Neutrophil (primary cell): ENCODE measurements at regions not wholly inside any gene's neighbourhood (a gene's known extent, or its start where the extent isn't known, plus 50 kb on each side); places are given as distances from the start of the nearest gene placed in this dataset.

Experiments used
- H3K27ac ChIP-seq: fragments of 200-600 bp; sonication (generic); 2 replicates; pipeline ENCODE4 v1.5.1; 2016; ENCODE audit warnings: mild to moderate bottlenecking, moderate library complexity
- H3K27me3 ChIP-seq: fragments of 200-600 bp; sonication (generic); 2 replicates; pipeline ENCODE4 v1.6.0; 2016; ENCODE audit warnings: mild to moderate bottlenecking
- H3K36me3 ChIP-seq: fragments of 200-600 bp; sonication (generic); 2 replicates; pipeline ENCODE4 v1.5.1; 2017
- H3K4me1 ChIP-seq, 2 experiments: fragments of 200-600 bp in 1 of 2; sonication (generic) in 1 of 2; 1 replicate in 1 of 2; 2 replicates in 1 of 2; pipeline versions ENCODE4 v1.5.1 to v1.6.1; 2013 to 2016; ENCODE audit warnings: low read depth in 1 of 2, low read length in 1 of 2, mild to moderate bottlenecking in 1 of 2, moderate library complexity in 1 of 2; ENCODE audit not compliant: control insufficient read depth in 1 of 2, insufficient read depth in 1 of 2
- H3K4me3 ChIP-seq, 2 experiments: fragments of 200-600 bp in 1 of 2; sonication (generic) in 1 of 2; 1 replicate in 1 of 2; 2 replicates in 1 of 2; pipeline ENCODE4 v1.5.1; 2013 to 2016; ENCODE audit warnings: low read depth in 1 of 2, low read length in 1 of 2, mild to moderate bottlenecking in 1 of 2, moderate library complexity in 1 of 2
- H3K9me3 ChIP-seq: fragments of 200-600 bp; sonication (generic); 2 replicates; pipeline ENCODE4 v1.5.1; 2016
- TF ChIP-seq, protein P1 (sequence below): fragments of 200-600 bp; sonication (generic); IDR thresholded peaks from 2 replicates; pipeline ENCODE4 v1.5.1; 2016; ENCODE audit warnings: antibody characterized with exemption

DNA sequence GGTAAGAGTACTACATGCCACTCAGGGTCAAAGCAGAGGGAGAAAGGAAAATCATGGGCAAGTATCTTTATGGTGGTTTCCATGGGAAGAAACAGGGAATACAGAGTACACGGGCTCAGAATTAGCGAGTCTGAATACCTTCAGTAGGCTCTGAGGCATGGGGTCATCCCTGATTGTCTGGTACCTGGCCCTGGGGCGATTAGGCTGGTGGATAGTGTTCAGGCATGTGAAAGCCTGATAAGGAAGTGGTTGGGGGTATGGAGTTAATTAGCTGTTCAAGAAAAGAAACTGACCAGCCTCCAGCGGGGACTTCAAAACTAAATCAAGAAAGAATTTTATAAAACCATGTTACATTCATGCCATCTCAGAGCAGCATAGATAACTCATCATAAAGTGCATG, 518.8 kb downstream of the RAB28 start:
- Histone ChIP-seq H3K4me1 (no peaks in the 10 kb centered on the region), H3K9me3 (no peaks in the 10 kb centered on the region), H3K4me3 (no peak overlapping the region), H3K27me3 (no peaks in the 10 kb centered on the region), H3K36me3 (no peaks in the 10 kb centered on the region), H3K27ac (no peak overlapping the region)
- TF ChIP-seq, protein P1, sequence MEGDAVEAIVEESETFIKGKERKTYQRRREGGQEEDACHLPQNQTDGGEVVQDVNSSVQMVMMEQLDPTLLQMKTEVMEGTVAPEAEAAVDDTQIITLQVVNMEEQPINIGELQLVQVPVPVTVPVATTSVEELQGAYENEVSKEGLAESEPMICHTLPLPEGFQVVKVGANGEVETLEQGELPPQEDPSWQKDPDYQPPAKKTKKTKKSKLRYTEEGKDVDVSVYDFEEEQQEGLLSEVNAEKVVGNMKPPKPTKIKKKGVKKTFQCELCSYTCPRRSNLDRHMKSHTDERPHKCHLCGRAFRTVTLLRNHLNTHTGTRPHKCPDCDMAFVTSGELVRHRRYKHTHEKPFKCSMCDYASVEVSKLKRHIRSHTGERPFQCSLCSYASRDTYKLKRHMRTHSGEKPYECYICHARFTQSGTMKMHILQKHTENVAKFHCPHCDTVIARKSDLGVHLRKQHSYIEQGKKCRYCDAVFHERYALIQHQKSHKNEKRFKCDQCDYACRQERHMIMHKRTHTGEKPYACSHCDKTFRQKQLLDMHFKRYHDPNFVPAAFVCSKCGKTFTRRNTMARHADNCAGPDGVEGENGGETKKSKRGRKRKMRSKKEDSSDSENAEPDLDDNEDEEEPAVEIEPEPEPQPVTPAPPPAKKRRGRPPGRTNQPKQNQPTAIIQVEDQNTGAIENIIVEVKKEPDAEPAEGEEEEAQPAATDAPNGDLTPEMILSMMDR, result no peak

DNA sequence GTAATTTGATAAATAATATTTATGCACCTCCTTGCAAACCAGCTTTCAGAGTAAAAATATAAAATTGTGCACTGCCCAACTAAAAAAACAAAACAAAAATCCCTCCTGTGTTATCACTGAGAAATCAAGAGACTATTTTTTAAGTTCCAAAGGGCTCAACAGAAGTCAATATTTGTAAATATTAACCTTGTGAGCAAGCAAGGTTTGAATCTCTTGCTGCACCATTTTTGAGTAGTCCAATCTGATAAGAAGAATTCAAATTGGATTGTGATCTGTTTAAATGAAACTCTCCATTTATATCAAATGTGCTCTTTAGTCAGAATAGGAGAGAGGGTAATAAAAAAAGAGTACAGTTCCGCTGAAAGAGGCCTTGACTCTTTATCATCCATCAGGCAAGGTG, 520.2 kb downstream of the RAB28 start:
- TF ChIP-seq, protein P1, result no peak
- no peaks in the 10 kb centered on the region for H3K36me3 ChIP-seq

DNA sequence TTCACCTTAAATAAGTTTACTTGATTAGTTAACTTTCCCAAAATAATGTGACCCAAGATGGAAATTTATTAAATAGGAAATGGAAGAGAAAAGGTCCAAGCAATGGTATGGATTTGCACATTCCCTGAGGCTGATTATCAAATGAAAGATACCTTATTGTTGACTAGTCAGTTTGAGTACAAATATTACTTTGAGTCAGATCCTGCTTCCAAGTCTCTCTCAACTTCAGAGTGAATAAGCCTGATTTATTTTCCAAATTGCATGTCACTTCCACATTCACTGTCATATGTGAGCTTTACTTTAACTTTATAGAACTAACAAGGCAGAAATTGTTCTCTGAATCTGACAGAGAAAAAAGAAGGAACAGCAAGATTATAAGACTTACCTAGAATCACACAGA, 520.8 kb downstream of the RAB28 start:
- no peaks in the 10 kb centered on the region for H3K36me3 ChIP-seq
- no peak overlapping the region for H3K27ac ChIP-seq
- H3K4me3 ChIP-seq, result no peak overlapping the region
- H3K4me1 ChIP-seq, result no peaks in the 10 kb centered on the region
- no peaks in the 10 kb centered on the region for H3K9me3 ChIP-seq
- TF ChIP-seq, protein P1, result no peak
- no peaks in the 10 kb centered on the region for H3K27me3 ChIP-seq

More for the DNA sequence above, 520.2 kb downstream of the RAB28 start:
- no peaks in the 10 kb centered on the region for H3K4me1 ChIP-seq
- no peak overlapping the region for H3K27ac ChIP-seq
- no peaks in the 10 kb centered on the region for H3K27me3 ChIP-seq
- no peak overlapping the region for H3K4me3 ChIP-seq
- H3K9me3 ChIP-seq, result no peaks in the 10 kb centered on the region

DNA sequence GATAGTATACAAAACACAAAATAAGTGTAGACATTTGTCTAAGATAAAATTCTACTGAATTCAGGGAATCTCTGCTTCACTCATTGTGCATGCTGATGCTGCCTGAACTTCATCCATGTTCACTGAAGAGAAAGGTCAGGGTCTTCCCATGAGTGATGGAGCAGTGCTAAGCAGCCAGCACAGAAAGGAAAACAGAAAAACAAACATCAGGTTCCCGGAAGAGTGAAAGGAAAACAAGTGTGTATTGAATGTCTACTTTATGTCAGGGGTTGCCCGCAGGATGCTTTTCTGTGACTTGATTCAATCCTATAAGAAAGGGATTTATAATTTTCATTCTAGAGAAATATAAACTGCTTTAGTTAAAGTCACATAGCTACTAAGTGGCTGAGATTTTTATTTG, 522.4 kb downstream of the RAB28 start:
- Histone ChIP-seq H3K27me3 (no peaks in the 10 kb centered on the region), H3K9me3 (no peaks in the 10 kb centered on the region), H3K4me3 (no peak overlapping the region), H3K4me1 (no peaks in the 10 kb centered on the region), H3K36me3 (no peaks in the 10 kb centered on the region), H3K27ac (no peak overlapping the region)
- TF ChIP-seq, protein P1, result no peak

DNA sequence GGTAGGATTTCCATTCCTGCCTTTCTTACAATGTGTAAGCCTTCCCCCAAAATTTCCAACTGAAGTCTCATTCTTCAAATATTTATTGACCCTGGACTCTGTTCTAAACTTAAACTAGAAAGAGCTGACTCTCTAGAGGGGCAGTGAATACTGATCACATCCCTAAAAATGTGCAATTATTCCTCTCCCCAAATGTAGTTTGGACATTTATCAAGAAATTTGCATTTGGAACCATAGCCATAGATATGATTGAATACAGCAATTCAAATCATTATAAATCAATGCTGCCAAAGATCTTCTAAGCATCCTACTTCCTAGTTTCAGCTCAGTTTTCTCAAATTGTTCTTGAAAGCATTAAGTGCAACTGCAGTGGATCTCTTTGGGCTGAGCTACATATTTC, 525.7 kb downstream of the RAB28 start:
- Histone ChIP-seq H3K9me3 (no peaks in the 10 kb centered on the region), H3K4me3 (no peak overlapping the region), H3K4me1 (no peaks in the 10 kb centered on the region), H3K27ac (no peak overlapping the region), H3K27me3 (no peaks in the 10 kb centered on the region), H3K36me3 (no peaks in the 10 kb centered on the region)
- TF ChIP-seq, protein P1, result no peak

DNA sequence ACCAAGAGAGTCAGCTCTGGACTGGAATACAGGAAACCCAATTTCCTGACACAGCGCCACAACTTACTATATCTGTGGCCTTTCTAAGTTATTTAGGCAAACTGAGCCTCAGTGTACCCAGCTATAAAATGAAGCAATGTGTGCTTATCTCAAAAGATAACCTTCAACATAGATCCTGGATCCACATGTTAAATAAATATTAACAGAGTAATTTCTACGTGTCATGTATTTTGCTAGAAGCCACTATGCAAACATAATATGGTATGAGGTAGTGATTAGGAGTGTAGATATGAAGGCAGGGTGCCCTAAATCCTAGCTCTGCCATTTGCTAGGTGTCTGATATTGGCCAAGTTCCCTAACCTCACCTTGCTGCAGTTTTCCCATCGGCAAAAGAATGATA, 527.0 kb downstream of the RAB28 start:
- TF ChIP-seq, protein P1, result no peak
- Histone ChIP-seq H3K36me3 (no peaks in the 10 kb centered on the region), H3K9me3 (no peaks in the 10 kb centered on the region), H3K4me3 (no peak overlapping the region), H3K27ac (no peak overlapping the region), H3K27me3 (no peaks in the 10 kb centered on the region), H3K4me1 (no peaks in the 10 kb centered on the region)
